CD4-positive, alpha-beta T cell treated with Interleukin-6 at 100 ng/mL for 8 hours (primary cell): ENCODE measurements at regions not wholly inside any gene's neighbourhood (a gene's known extent, or its start where the extent isn't known, plus 50 kb on each side); places are given as distances from the start of the nearest gene placed in this dataset.

ENCODE experiments used
- DNase-seq: peaks from one replicate; pipeline ENCODE4 v3.0.0-alpha.2; 2020; ENCODE audit warnings: mixed read lengths, low spot score

DNA sequence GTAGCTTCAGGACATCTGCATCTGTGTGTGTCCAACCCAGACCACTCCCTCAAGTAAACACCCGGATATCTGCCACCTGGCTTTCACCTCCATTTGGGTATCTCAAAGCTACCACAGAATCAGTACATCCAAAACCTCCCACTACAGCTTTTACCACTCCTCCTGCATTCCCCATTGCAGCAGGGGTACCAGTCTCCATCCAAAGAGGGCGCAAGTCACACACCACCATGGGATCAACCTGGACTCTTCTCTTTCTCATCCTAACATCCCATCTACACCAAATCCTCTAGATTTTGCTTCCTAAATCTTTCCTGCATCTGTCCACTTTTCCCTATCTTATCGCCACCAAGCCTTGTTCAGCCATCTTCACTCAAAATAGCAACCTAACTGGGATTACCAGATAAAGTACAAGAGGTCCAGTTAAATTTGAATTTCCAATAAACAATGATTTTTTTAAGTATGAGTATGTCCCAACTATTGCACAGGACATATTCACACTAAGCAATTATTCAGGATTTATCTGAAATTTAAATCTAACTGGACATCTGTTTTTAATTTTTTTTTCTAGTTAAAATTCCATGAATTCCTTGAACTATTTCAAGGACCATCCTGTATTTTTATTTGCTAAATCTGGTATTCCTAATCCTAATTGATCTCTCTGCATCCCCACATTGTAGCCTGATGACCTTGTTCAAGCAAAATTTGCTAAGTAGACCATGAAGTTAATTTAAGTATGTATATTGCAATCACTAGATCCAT, 164.3 kb upstream of the MLN start:
- DNase-seq: no peak

DNA sequence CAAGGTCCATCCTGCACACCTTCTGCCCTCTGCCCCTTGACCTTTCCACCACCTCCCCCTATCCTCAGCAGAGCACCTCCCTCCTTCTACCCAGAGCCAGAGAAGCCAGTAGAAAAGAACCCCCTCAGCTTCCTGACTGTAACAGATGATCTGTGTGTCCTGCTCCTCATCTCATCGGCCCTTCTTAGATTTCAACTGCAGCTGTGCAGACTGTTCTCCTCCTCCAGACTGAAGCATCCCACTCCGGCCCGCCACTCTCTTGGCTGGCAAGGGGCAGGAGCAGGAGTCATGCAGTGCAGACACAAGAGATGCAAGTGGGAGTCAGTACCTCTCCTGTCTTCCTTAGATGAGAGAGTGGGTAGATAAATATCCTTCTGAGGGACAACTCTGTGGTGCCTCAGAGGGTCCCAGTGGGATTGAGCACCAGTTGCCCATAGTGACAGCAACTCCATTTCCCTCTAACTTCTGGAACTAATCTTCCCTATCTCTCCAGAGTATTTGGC, 163.5 kb upstream of the MLN start:
- no peak for DNase-seq

DNA sequence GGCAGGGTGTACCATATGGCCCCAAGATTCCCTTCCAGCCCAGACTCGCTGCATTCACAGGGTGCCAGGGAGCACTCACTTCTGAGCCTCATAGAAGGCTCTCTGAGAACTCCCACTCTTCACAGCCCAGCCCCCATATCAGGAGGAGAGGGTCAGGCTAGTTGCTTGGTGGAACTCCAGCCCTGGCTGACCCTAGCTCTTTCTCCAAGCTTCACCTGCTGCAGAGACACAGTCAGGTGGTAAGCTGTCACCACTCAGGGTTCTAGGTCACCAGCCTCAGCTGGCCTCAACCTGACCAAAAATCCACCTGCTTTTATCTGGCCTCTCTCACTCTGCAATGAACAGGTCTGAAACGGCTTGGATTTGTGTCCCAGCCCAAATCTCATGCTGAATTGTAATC, 162.7 kb upstream of the MLN start:
- no peak for DNase-seq

DNA sequence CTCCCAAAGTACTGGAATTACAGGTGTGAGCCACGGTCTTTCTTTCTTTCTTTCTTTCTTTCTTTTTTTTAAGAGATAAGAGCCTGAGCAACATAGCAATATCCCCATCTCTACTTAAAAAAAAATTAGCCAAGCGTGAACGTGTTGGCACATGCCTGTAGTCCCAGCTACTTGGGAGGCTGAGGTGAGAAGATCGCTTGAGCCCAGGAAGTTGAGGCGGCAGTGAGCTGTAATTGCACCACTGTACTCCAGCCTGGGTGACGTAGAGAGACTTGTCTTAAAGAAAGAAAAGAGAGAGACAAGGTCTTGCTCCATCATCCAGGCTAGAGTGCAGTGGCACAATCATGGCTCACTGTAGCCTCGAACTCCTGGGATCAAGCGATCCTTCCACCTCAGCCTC, 162.0 kb upstream of the MLN start:
- no peak for DNase-seq

DNA sequence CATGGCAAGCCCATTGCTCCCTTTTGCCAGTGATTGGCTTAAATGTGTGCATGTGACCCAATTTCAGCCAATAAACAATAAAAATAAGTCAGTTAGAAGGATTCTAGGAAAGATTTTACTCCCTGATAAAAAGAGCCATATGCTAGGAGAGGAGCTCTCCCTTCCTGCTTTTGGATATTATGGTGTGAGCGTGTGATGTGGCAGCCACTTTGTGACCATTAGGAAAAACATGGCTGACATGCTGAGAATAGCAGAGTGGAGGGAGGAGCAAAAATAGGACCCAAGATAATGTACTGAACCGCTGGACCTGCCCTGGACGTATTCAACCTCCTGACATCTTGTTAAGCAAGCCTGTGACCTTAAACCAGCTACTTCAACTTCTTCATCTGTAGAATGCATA, 160.6 kb upstream of the MLN start:
- DNase-seq: no peak

DNA sequence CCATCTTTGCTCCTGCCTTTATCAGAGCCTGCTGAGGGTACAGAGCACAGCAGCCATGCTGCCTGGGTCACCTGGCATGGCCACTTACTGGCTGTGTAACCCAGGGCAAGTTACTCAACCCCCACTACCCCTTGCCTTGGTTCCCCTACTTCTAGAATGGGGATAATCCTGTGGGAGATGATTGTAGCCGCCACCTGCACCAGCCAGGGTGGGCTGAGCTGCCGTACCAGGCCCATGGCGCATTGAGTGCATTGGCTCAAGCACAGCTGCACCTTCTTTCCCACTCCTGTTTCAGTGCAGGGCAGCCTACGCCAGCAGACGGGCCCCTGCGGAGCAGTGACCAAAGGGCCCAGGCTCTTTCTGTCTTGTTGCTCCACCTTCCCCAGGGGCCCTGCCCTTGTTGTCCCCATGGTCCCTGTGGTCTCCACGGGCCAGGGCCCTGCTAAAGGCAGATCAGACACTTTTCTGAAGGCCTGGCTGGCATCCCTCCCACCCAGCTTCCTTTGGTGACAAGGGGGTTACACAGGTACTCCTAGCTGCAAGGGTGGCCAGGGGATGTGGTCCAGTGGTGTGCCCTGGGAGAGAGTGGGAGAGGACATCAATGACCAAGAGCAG, 159.4 kb upstream of the MLN start:
- DNase-seq: no peak

DNA sequence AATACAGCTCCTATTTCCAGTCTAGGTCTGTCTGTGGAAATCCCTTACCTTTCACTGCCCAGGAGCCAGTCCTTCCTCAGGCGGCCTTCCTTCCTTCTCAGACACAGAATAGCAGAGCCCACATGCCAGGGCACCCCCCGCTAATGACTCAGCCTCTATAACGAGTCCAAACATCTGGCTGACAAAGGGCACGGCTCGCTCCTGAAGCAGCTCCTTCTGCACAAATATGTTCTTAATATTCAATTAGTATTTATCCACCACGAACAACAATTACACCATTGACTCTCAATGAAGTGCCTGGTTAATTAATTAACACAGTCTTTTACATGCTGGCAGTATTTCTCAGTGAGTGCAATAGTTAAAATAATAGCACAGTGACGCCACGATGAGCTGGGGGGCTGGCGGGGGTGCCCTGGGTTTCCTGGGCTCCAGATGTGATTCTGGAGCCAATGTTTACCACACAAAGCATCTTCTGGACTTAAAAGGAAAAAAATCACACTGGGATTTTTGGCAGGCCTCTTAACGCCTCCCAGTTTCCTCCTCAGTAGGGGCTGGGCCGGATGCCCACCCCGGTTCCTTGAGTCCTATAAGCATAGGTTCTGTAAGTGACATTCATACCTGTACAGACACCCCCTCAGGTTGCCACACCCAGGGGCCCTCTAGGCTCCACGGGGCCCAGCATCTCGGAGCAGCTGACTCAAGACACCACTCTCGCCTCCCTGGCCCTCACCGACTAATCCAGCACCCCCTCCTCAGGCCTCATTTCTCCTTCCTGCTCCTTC, 158.6 kb upstream of the MLN start:
- DNase-seq: no peak

DNA sequence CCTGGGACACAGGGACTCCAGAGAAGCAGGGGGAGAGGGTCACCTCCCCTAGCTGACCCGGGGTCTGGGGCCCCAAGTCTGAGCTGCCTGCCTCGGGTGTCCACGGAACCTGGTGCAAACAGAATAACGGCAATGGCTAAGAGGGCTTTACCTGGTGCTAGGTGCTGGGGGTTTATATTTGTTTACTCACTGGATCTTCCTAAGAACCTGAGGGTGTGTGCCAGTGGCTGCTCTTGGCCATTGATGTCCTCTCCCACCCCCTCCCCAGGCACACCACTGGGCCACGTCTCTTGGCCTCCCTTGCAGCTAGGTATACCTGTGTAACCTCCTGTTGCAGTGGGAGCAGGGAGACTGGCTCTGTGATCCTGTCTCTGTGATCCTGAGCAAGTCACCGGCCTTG, 157.9 kb upstream of the MLN start:
- no peak for DNase-seq

DNA sequence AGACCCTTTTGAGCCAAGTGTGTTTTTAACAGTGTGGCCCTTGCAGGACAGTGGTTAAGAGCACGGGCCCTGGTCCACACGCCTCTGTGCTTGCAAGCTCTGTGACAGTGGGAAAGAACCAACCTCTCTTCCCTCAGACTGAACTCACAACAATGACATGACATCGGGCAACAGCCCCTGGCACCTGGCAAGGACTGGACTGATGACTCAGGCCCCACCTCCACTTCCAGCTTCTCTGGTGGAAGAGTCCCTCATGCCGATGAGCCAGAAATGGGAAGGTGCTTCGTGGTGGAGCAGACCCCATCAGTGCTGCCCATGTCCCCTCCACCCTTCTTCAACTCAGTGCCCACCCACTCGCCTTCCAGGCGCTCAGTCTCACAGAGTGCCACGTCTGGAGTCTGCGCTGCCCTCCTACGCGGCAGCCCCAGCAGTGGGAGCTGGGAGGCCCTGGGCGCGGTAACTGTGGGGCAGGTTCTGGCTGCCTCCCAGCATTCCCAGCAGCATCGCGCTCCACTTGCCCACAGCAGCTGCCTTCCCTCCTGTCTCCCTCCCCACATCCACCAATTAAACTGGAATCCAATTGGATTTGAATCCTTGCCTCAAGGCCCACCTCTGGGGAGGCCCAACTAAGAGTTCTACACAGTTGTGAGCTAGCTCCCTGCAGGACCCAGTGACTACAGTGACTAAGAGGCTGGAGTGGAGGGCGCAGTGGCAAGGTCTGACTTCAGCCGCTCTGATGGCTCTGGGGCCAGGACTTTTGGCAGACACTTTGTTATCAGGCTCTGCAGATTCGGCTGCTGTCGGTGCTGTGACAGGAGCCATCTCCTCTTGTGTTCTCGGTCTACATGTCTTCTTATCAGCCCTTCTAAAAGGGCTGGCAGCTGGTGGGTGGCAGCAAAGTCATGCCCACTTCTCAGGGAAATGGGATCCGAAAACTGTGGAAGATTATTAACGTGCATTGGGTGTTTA, 156.8 kb upstream of the MLN start:
- no peak for DNase-seq

DNA sequence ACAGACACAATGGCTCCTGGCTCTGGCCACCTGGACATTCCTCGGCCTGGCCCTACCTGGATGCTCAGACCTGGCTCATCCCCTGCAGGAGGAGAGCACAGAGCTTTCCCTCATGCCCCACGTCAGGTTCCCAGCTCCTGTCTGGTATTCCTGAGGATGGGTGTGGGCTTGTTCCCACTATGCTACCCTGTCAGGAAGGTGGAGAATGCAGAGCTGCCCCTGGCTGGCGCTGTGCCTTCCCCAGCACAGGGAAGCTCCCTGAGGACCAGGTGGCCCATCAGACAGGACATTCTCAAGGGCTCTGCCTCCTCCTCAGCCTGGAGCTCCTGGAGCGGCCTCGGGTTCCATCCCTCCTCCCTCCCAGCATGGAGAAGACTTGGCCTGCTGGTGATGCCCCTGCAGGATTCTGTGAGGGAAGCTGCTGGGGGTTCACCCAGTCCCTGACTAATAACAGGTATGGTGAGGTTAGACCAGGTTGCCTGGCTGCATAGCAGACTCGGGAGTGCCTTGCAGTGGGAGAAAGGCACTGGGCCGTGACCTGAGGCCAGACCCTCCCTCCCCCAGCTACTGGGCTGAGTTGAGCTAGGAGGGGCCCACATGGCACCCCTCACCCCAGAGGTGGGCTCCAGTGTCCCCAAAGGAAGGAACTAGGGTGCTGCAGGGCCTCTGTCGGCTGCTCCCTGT, 156.0 kb upstream of the MLN start:
- no peak for DNase-seq

DNA sequence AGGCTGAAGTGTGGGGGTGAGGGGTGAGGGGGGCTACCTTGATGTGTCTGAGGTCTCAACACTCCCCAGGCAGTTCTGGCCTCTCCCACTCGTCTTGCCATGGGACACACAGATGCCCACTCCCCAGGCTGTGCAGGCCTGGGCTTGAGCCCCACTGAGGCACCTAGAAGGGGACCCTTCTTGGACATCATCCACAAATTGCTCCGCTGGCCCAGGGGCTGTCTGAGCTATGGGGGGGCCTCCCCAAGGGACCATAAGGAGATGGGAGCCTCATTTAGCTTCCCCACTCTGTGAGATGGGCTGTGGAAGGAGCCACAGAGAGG, 155.5 kb upstream of the MLN start:
- DNase-seq: no peak

DNA sequence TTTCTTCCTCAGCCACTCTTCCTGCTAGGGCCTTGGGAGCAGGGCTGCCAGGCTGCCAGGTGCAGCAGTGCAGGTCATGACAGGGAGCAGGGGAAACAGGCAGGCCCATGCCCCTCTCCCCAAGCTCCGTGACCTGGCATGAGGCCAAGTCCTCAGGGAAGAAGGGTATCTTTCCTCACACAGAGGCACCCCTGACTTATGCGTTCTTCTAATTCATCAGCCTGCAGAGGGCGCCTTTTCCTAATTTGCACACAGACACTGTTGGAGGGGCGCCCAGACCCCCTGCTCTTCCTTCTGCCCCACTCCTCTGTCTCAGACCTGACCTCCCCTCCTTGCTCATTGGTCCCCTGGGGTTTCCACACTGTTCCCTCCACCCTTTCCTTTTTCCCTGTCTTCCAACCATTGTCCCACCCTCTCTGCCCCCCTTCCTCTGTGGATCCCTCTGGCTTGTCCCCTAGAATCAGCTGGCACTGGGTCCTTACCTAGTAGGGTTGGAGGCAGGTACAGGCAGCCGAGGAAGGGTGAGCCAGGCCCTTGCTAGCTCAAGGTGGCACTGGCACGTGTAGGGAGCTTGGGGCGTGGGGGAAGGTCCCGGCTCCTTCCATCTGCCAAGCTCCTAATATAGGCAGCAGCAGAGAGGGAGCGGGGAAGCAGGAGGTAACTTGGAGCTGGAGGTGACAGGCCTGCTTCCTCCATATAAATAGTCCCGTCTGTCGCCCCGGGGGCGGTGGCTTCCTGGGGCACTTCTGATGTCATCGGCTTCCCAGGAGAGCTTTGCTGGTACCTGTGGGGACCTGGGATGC, 154.9 kb upstream of the MLN start:
- no peak for DNase-seq

DNA sequence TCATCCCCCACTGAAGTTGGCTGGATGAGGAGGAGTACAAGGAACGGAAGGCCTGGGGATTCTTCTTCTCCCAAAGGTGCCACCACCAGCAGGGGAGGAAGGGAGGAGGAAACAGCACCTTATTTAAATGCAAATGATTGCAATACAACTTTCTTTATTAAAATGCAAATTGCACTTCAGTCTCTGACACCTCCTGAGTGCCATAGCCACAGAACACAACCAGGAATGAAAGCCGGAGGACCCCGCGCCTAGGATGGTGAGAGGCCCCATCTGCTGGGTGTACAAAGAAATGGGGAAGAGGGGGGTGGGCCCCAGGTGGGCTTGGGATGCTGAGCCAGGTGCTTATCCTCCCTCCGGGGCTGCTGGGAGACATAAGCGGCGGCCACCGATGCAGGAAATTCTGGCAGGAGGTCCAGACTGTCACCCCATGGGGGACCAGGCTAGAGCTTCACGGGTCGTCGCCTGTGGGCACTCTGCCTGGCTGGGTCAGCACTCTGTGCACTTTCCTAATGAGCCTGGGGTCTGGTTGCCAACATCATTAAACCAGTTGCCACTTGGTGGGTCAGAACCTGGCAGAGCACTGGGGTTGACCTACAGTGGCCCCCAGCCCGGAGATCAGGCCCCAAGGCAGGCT, 154.2 kb upstream of the MLN start:
- no peak for DNase-seq

DNA sequence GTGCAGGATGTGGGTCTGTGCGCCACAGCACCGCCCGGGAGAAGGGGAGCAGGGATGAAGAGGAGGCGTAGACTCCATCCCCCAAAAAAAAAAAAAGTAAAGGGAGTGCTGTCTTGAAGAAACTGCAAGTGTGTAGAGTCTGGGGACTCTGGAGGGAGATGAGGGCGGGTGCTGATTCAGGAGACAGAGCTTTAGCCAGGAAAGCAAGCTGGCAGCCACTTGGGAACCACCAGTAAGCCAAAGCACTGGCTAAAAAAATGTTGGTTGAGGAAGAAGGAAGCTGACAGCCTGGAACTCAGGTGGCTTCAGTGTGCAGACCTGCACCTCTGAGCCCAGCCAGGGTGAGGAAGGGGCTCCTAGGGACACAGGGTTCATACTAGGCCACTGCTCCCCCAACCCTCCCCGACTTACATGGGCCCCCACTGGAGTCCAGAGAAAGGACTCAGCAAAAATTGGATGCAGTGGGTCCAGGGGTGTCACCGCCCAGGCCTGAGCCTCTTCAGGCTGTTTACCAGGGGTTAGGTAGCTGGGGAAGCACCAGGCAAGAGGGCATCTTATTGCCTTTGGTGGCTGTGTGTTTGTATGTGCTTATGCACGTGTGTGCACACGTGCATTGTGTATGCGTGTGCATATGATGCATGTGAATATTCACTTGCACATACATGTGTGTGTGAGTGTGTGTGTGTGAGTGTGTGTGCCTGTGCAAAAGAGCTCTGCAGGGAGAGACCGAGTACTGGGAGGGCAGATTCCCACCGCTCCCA, 153.5 kb upstream of the MLN start:
- no peak for DNase-seq

DNA sequence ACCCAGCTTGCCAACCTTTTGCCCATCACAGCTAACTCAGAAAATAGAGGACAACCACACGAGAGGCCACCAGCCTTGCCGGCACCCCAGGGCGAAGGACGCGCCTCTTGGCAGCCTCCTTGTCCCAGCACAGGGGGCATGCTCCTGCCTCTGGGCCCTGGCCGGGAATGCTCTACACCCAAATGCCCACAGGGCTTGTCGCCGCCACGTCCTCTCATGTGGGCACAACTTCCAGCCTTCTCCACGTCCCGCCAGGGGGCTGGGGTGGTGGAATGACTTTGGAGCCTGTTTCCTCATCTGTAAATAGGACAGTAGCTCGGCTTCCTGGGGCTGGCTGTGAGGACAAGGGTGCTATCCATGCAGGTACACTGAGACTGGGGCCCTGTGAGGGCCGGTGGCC, 152.4 kb upstream of the MLN start:
- DNase-seq: no peak

DNA sequence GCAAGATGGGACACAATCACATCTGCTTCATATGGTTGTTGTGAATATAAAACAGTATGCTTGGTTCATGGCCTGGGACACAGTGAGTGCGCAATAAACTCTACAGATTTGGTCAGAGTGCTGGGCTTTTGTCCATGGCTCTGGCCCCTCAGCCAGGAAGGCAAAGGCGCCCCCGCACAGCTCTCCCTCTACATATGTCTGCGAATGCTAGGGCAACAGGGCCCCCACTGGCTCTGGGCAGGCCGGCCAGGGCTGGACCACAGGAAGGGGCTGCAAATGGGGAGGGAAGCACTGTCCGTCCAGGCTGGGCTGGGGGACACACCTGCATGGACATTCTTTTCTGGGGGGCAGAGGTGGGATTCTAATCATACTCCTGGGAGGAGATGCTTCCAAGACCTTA, 151.8 kb upstream of the MLN start:
- DNase-seq: no peak

DNA sequence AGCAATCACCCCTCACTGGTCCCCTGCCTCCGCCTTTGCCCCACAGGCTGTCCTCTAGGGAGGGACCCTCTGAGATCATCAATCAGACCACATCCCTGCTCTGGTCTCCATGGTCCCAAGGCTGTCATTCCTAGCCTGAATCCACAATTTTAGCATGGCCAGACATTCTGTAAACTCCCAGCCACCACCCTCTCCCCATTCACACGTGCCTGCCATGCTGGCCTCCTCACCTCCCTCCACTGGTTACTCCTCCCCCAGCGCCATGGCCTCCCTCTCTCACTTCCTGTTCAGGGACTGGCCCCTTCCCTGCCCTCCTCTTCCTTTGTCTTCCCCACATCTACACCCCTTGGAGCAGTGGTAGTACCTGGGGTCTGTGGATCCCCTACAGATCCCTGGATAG, 150.7 kb upstream of the MLN start:
- DNase-seq: no peak

DNA sequence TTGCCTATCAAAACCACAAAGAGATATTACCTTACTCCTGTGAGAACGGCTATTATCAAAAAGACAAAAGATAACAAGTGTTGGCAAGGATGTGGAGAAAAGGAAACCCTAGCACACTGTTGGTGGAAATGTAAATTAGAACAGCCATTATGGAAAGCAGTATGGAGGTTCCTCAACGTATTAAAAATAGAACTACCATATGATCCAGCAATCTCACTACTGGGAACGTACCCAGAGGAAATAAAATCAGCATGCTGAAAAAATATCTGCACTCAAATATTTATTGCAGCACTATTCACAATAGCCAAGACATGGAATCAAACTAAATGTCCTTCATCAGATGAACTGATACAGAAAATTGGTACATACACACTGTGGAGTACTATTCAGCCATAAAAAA, 149.4 kb upstream of the MLN start:
- no peak for DNase-seq

DNA sequence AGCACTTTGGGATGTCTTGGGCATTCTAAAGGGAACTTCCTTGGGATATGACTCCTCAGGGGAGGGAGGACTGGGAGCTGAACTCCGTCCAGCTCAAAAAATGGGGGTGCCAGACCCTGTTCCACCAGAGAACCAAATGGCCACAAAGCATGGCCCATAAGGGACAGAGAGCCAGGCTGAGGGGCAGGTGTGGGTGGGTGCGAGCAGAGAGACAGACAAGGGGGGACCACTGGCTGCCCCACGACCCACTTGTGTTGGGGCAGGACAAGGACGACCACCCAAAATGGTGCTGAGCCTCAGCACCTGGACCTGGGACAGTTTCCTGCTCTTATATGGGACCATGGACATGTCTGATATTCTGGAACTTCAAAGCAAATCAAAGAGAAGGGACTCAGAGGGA, 148.2 kb upstream of the MLN start:
- DNase-seq: no peak
